ENCODE measurements at regions not wholly inside any gene's neighbourhood (a gene's known extent, or its start where the extent isn't known, plus 50 kb on each side); places are given as distances from the start of the nearest gene placed in this dataset.
"Not testable (repeated sequence)": the region's sequence is repeated elsewhere in the genome, so short reads cannot be mapped to it uniquely, and the experiment has no call there.

GRCh38 chr7:5121256-5121655 is 68.8 kb upstream of the WIPI2 start:
- not testable (repeated sequence) for DNase-seq

- DNase-seq, result not testable (repeated sequence)
Observed at GRCh38 chr7:5131238-5131637, 58.8 kb upstream of the WIPI2 start.

- TF ChIP-seq GATA1 (IDR thresholded peaks at IDR 0.05; ENCODE audit: low read depth, low read length) (no peak), POLR2A (IDR thresholded peaks at IDR 0.05; ENCODE audit: low read length) (no peak)
- no peak for DNase-seq
Observed at GRCh38 chr7:5132539-5132938, 57.5 kb upstream of the WIPI2 start.

GRCh38 chr7:5139998-5140397 is 50.0 kb upstream of the WIPI2 start:
- TF ChIP-seq POLR2A (IDR thresholded peaks at IDR 0.05; ENCODE audit: low read length) (no peak), GATA1 (IDR thresholded peaks at IDR 0.05; ENCODE audit: low read depth, low read length) (no peak)
- peak; percentile 36 to 58 for DNase-seq
